DND-41 (cell line): ENCODE measurements at regions not wholly inside any gene's neighbourhood (a gene's known extent, or its start where the extent isn't known, plus 50 kb on each side); places are given as distances from the start of the nearest gene placed in this dataset.

Experiments used
- EZH2 ChIP-seq: IDR thresholded peaks from 3 replicates; pipeline ENCODE4 v1.6.1; 2012; ENCODE audit warnings: borderline replicate concordance, low read depth, mild to moderate bottlenecking, moderate library complexity, low read length, inconsistent platforms; ENCODE audit not compliant: severe bottlenecking
- TF ChIP-seq, protein P1 (sequence below): IDR thresholded peaks from 2 replicates; pipeline ENCODE4 v1.5.1; 2012; ENCODE audit warnings: borderline replicate concordance, low read length, moderate library complexity, mild to moderate bottlenecking; ENCODE audit not compliant: poor library complexity, severe bottlenecking; ENCODE audit errors: extremely low read depth

DNA sequence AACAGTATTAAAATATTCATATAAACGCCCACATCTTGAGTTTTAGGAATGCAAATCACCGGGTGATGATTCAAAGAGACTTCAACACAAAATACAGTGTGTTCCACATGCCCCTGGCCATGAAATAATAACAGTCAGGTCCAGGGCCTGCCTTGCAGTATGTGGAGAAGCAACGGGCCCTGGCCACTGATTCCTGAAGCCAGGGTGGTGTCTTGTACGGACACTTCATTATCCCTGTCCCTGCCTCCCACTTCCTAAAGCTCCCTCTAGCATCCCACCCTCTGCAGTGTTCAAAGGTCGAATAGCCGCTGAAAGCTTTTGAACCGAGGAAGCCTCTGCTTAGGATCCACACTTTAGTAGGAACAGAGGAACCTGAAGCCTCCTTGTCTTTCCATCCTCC, 50.4 kb upstream of the PCSK6 start:
- TF ChIP-seq, protein P1, sequence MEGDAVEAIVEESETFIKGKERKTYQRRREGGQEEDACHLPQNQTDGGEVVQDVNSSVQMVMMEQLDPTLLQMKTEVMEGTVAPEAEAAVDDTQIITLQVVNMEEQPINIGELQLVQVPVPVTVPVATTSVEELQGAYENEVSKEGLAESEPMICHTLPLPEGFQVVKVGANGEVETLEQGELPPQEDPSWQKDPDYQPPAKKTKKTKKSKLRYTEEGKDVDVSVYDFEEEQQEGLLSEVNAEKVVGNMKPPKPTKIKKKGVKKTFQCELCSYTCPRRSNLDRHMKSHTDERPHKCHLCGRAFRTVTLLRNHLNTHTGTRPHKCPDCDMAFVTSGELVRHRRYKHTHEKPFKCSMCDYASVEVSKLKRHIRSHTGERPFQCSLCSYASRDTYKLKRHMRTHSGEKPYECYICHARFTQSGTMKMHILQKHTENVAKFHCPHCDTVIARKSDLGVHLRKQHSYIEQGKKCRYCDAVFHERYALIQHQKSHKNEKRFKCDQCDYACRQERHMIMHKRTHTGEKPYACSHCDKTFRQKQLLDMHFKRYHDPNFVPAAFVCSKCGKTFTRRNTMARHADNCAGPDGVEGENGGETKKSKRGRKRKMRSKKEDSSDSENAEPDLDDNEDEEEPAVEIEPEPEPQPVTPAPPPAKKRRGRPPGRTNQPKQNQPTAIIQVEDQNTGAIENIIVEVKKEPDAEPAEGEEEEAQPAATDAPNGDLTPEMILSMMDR: no peak
- no peak for TF ChIP-seq EZH2
